ENCODE measurements at regions not wholly inside any gene's neighbourhood (a gene's known extent, or its start where the extent isn't known, plus 50 kb on each side); places are given as distances from the start of the nearest gene placed in this dataset.

DNA sequence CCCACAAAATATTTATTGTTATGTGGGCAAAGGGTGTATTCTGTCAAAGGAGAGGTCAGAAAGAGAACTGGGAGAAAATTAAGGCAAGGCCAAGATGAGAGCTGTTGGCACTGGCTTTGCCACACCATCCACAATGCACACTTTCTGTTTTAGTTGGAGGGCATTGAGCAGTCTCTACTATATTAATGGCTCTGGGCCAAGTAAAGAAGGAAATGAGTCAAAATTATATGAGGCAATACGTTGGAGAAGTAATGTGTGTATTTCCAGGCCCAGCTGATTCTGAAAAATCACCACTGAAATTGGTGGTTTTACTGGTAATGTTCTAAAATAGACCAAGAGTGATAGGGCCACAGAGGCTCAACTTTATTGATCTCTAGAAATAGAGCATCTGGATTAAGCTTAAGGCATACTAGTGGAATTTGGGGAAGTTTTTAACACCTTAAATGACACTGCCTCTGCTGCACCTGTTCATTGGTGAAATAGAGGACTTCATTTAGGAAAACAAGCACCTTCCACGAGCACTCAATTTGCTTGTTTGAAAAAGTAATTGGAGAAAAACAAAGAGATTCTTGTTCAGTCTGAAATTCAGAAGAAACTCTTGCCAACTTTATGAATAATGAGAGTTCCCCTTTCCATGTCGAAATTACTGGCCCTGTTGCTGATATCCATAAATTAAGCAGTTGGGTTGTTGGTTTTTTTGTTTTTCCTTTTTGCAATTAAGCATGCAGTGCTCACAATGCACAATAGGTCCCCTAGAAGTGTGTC is 424.9 kb downstream of the ADGRL2 start:
- no peak for DNase-seq

DNA sequence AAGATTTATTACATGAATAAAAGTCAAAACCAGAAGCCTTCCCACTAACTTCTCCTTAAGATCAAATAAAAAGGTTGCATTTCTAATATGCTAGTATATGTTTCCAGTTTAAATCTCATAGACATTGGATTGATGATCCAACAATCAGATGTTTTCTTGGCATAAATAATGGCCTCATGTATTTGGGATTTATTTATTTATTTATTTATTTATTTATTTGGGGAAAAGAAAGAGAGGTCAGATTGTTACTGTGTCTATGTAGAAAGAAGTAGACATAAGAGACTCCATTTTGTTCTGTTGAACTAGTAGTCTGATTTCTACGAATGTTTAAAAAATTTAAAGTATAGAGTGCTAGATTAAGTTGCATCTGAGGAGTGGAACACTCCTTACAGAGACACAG is 422.4 kb downstream of the ADGRL2 start:
- no peak for DNase-seq

DNA sequence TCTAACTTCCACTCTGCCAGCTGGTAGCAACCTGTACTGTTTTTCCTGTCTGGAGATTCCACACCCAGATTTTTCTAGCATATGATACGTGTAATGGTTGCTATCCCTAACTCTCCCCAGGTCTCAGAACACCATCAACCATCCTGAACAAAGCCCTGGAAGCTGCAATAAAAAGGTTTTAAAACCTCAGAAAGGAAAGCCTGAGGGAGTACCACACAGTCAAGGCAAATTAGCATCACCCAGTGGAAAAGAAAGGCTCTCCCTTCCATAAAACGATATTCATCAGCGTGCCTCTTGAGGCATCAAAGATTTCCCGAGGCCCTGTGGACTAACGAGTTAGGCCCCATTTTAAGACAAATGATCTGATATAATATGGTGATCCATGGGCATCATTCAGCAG is 421.0 kb downstream of the ADGRL2 start:
- DNase-seq: no peak

GRCh38 chr1:82220754-82221153 is 420.0 kb downstream of the ADGRL2 start:
- DNase-seq: no peak

DNA sequence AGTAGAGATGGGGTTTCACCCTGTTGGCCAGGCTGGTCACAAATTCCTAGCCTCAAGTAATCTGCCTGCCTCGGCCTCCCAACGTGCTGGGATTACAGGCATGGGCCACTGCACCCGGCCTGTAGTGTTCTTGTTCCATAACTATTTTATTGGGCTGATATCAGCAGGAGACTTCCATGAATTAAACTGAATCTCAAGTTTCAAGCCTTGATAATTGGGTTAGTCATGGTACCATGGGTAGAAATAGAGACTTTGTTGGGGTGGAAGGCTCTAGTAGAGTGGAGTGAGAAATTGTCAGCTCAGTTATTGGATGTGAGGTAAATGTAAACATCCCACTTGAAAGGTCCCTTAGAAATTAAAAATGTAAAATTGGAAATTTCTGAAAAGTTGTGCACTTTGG is 419.1 kb downstream of the ADGRL2 start:
- no peak for DNase-seq

- DNase-seq: no peak
Measured at GRCh38 chr1:82218846-82219245, 418.1 kb downstream of the ADGRL2 start.

DNA sequence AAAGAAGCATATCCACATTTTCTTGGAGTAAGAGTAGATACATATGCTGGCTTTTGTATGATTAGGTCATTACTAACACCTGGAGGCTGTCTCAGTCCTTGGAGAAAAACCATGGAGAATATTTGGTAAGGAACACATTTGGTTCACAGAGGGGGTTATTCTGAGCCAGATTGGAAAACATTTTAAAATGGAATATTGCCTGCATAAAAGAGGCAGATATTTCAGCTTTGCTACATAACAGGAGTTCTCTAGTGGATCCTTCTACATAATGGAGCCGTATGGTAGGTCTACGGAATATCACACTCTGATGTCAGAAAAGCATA is 415.1 kb downstream of the ADGRL2 start:
- no peak for DNase-seq

DNA sequence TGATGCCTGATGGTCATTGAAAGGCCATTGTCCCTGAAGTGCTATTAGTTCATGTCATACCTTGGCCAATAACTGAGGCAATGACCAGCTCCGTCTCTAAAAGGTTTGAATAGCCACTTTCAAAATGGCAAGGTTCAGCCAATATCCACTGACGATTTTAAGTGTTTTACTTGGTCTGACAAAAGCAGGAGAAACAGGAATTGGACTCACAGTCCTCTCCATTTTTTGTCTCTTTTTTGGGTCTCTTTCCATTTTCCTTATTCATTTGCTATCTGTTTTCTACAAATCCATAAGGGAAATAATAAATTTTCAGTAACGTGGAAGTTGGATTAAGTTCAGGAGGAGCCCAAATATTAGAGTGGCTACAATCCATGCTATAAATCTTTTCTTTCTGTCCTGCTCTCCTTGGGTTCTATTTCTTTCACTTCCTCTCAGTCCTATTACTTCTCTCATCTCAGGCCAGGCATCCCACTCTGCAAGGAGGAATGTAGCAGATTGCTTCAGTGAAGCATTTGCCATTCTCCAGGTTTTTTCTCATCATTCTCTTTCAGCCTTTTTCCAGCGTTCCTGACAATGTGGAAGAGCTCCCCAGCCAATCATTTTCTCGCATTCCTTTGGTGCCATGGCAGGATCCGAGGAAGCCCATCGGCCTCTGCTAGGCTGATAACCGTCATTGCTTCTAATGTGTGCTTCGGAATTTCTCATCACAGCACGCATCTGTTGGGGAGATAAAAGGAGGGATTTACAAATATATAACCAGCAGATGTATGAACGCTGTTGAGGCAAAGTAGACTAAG is 414.5 kb downstream of the ADGRL2 start:
- DNase-seq: no peak

- no peak for DNase-seq
Measured at GRCh38 chr1:82214606-82215005, 413.9 kb downstream of the ADGRL2 start.

GRCh38 chr1:82197606-82198005 is 396.9 kb downstream of the ADGRL2 start:
- DNase-seq: no peak

- DNase-seq: no peak
Measured at GRCh38 chr1:82195245-82195644, 394.5 kb downstream of the ADGRL2 start.

GRCh38 chr1:82185084-82185483 is 384.4 kb downstream of the ADGRL2 start:
- DNase-seq: no peak

- DNase-seq: no peak
Measured at GRCh38 chr1:82181846-82182245, 381.1 kb downstream of the ADGRL2 start.

GRCh38 chr1:82179131-82179530 is 378.4 kb downstream of the ADGRL2 start:
- no peak for DNase-seq

DNA sequence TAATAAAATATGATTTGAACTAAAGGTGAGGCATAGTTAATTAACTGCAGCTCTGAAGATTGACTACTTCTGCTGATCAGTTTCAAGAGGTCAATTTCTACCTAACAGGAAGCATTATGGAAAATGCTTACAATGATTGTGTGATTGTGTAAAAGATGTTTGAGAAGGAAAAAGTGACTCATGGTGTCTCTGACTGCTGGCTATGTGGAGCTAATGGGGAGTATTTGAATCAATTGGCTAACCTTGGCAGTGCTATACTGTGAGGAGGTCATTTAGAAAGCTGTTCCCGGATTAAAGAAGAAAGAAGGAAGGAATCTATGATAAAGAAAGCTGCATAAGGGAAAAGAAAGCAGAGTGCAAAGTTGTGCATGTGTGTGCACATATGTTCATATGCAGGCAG is 376.5 kb downstream of the ADGRL2 start:
- DNase-seq: no peak

- no peak for DNase-seq
Measured at GRCh38 chr1:82171955-82172354, 371.2 kb downstream of the ADGRL2 start.

DNA sequence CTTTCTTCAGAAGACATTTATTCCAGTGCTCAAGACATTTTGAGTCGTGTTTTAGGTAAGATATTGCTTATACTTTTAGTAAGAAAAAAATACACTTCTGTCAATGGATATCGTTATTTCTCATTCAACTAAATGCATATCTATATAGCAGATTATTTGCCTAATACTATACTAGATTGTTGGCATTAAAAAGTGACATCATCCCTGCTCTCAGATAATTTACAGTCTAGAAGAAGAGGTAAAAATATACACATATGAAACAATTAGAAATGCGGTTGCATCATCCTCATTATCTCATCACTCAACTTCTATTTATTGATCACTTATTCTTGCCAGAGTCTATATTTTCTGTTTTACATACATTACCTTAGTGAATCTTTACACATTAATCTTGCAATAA is 367.7 kb downstream of the ADGRL2 start:
- no peak for DNase-seq

DNA sequence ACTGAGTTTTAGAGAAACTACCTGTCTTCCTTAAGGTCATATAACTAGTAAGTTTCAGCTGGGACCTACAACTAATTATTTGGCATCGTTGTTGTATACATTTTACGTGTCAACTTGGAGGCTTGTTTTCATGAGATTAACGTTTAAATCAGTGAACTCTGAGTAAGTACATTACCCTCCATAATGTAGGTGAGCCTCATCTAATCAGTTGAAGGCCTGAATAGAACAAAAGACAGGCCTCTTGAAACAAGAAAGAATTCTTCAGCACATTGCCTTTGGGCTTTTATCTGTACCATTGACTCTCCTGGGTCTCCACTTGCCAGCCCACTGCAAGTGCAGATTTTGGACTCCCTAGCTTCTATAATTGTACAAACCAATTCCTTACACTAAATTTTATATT is 364.6 kb downstream of the ADGRL2 start:
- DNase-seq: no peak

- DNase-seq: no peak
Measured at GRCh38 chr1:82162486-82163420, 362.0 kb downstream of the ADGRL2 start.

DNA sequence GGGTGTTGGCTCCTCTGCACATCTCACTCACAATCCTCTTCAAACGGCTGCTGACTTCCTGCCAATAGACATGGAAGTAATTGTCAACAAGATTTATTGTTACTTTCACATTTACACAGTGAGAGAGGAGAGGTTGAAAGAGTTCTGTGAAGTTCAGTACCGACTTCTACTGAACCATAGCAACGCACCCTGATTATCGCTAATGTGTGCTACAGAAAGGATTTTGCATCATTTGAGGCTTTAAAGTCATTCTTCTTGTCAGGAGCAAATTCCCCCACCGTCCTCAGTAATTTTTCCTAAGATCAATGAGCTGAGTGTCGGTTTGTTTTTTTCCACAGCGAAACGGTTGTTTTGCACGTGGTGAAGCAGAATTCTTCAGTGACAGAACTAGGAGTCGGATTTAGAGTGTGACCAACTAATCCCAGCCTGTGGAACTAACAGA is 361.0 kb downstream of the ADGRL2 start:
- DNase-seq: no peak

DNA sequence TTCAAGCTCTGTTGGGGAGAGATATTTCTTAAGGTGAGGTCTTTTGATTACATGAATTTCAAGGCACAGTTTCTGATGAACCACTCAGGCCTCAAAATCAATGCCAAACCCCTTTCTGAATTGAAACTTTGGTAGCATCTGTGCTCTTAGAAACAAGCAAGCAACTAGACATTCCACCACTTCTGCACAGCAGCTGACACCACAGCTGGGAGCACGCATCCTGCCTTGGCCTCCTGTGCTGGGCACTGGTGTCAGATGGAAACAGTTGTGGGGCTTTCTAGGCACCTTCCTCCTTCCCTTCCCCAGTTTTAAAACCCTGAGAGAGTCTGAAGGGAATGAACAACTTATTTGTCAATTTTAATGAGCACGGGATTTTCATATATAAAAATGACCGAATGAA is 360.2 kb downstream of the ADGRL2 start:
- DNase-seq: no peak

DNA sequence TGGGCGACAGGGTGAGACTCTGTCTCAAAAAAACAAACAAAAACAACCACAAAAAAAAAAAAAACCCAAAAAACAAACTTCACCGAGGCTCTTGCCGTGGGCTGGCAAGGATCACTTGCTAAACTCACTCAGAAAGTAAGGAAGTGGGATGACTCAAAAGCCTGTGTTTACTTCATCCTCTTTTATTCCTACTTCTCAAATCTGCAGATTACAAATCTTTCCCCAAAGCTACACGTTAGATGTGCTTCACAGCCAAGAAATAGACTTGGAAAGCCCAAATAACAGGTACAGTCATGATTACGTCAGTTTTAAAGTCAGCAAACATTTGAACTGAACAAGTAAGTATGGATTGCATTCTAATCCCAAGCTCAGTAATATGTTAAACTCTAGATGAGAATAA is 359.3 kb downstream of the ADGRL2 start:
- no peak for DNase-seq

- no peak for DNase-seq
Measured at GRCh38 chr1:82158981-82159380, 358.2 kb downstream of the ADGRL2 start.

Data from CD4-positive, alpha-beta T cell treated with Interleukin-15 for 1 hour (primary cell).